ENCODE measurements at regions not wholly inside any gene's neighbourhood (a gene's known extent, or its start where the extent isn't known, plus 50 kb on each side); places are given as distances from the start of the nearest gene placed in this dataset.

DNA sequence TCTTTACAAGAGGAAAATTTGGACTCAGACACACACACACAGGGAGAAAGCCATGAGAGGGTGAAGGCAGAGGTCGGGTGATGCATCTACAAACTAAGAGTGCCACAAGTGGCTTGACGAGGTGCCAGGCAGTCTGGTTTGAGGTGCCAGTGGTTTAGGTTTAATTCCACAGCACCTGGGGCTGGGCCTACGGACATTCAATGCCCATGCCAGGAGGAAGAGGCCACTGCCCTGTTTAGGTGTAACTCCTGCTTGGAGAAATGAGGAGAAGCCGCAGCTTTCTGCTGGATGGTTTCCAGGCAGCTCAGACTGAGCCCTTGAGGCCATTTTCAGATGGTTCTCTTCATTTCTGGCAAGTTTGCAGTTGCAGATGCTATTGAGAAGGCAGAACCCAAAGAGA lies 83.6 kb downstream of the HTR5A start:
- TF ChIP-seq, protein P1, sequence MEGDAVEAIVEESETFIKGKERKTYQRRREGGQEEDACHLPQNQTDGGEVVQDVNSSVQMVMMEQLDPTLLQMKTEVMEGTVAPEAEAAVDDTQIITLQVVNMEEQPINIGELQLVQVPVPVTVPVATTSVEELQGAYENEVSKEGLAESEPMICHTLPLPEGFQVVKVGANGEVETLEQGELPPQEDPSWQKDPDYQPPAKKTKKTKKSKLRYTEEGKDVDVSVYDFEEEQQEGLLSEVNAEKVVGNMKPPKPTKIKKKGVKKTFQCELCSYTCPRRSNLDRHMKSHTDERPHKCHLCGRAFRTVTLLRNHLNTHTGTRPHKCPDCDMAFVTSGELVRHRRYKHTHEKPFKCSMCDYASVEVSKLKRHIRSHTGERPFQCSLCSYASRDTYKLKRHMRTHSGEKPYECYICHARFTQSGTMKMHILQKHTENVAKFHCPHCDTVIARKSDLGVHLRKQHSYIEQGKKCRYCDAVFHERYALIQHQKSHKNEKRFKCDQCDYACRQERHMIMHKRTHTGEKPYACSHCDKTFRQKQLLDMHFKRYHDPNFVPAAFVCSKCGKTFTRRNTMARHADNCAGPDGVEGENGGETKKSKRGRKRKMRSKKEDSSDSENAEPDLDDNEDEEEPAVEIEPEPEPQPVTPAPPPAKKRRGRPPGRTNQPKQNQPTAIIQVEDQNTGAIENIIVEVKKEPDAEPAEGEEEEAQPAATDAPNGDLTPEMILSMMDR (IDR thresholded peaks at IDR 0.05; ENCODE audit: low read depth, low read length): no peak
- DNase-seq (ENCODE audit: extremely low read depth, low read depth): no peak

DNA sequence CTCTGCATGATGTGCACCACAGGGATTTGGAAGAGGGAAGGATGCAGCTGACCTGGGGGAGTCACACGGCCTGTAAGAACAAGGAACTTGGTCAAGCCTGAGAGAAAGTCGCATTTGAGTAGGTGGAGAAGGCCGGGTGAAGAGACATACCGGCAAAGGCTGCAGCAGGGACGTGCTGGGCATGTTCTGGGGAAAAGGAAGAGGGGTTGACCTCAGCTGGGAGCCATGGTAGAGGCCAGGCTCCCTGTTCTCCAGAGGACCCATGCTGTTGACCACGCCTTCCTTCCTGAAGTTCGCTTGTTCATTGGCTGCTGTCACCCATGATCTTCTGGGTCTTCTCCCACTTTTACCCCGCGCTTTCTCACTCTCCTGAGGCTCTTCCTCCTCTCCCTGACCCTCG lies 84.5 kb downstream of the HTR5A start:
- DNase-seq (ENCODE audit: extremely low read depth, low read depth): no peak
- TF ChIP-seq, protein P1 (IDR thresholded peaks at IDR 0.05; ENCODE audit: low read depth, low read length): no peak

DNA sequence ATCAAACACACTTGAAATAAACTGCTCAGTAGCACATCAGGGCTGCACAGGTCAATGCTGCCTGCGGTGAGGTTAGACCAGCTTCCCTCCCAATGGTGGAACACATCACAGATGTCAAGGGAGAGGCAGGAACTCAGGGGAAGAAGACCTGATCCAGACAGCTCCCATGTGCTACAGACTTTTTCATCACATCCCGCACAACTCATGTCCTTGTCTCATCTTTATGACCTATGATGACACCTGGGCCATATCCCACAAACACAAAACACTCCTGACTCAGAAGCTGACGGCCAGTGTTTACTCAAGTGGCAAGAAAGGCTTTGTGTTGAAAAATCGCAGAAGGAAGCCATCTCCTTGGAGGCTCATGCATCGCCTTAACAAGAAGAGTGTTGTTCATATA lies 91.6 kb downstream of the HTR5A start:
- TF ChIP-seq, protein P1 (IDR thresholded peaks at IDR 0.05; ENCODE audit: low read depth, low read length): no peak

DNA sequence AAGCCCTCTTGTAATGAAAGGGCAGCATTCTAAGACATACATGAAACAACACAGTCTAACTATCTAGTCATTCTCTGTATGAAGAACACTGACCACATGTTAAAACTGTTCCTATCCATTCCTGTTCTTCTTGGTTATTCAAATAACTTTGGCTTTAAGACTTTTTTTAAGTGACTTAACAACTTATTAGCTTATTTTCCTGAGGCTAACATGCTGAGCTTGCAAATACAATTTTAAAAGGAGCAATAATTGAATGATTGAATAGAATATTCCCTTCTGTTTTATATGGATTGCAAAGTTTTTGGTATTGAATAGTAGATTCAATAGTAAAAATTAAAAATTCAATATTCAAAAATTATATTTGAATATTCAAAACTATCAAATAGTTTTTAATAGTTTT lies 92.3 kb downstream of the HTR5A start:
- no peak for DNase-seq (ENCODE audit: extremely low read depth, low read depth)
- TF ChIP-seq, protein P1 (IDR thresholded peaks at IDR 0.05; ENCODE audit: low read depth, low read length): no peak

More for the DNA sequence above, 91.6 kb downstream of the HTR5A start:
- DNase-seq (ENCODE audit: extremely low read depth, low read depth): no peak

DNA sequence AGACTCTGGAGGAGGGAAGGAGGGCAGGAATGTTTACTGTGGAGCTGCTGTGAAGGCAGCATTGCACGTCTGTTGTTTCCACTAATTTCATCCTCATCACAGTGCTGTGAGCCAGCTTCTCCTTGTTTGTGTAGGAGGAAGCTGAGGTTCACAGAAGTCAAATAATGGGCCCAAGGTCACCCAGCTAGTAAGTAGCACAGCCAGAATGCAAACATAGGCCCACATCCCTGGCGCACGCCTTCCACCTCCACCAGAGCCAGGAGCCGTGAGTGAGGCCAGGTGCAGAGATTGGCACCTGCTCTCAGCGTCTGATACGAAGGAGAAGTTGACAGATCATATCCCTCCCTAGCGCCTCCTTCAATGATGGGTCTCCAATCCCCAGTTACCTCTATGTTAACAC lies 93.6 kb downstream of the HTR5A start:
- no peak for DNase-seq (ENCODE audit: extremely low read depth, low read depth)
- TF ChIP-seq, protein P1 (IDR thresholded peaks at IDR 0.05; ENCODE audit: low read depth, low read length): no peak

DNA sequence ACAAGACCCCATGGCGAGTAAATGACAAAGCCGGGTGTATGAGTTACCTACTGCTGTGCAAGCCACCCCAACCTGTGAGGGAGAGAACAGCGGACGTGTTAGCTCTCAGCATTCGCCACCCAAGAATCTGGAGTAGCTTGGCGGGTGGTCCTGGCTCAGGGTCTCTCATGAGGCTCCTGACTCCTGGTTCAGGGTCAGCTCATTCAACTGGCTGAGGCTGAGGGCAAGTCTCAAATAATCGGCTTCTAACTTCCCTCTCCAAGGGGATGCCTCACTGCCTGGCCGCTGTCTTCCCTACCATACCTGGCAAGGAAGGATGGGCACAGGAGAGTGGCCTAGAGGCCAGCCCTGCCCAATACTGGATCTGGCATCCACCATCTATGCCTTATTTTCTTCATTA lies 94.2 kb downstream of the HTR5A start:
- no peak for DNase-seq (ENCODE audit: extremely low read depth, low read depth)
- TF ChIP-seq, protein P1 (IDR thresholded peaks at IDR 0.05; ENCODE audit: low read depth, low read length): no peak

DNA sequence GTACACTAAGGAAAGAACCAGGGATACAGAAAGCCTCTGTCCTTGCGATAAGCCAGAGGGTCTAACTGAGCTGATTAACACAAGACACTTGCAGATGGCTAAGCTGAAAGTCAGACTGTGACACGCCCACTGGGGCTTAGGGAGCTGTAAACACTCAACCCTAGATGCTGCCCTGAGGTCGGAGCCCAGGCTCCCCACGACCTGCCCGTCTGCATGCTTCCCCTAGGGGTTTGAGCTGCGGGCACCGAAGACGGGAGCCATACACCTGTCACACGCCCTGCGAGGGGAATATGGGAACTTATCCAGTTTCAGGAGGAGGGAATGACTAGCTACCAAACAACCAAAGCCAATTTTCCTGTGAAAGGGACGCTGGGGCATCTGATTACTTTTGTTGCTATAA lies 96.0 kb downstream of the HTR5A start:
- TF ChIP-seq, protein P1 (IDR thresholded peaks at IDR 0.05; ENCODE audit: low read depth, low read length): no peak

More for the DNA sequence above, 96.0 kb downstream of the HTR5A start:
- no peak for DNase-seq (ENCODE audit: extremely low read depth, low read depth)
